ENCODE measurements at regions not wholly inside any gene's neighbourhood (a gene's known extent, or its start where the extent isn't known, plus 50 kb on each side); places are given as distances from the start of the nearest gene placed in this dataset.

DNA sequence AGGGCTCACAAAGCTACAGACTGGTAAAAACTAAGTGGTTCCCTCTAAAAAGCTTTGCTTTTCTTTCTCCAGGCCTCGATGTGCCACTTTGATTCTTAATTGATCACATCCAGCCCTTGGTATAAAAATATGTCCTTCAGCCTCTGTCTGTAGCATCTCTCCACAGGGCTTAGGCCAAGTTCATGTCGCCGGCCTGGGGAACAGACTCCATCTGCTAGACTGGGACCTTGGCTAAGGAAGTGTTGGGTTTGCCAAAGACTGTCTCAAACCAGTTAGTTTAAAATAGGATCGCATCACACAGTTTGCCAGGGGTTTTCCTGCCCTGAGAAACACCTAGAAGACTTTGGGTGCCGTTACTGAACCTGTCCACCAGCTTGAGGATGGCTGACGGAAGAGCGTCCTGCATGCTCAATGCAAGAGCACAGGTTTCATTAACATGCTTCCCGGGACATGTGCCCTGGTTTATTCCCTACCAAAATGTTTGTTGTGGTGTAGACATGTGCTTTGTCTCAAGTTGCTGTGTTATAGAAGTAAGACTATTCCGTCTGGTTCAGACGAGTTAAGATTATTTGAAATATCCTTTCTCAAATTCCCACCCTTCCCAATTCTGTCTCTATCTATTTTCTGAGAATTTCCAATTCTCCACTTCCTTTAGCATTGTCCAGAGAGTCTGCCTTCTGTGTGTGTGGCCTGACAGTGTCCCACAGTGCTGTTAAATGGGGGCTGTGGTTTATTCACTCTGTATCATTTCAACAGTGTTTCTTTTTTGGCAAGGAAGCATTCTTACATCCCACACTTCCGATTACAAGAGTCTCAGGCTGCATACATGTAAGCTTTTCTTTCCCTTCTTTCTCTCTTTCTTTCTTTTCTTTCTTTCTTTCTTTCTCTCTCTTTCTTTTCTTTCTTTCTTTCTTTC, 334.7 kb downstream of the INHBA start:
- no peak overlapping the region for H3K4me3 ChIP-seq (ENCODE audit: control extremely low read depth in 1 of 5, extremely low read depth in 1 of 5, insufficient read depth in 1 of 5, low read depth in 2 of 5, low read length in 4 of 5)
- peaks cover 0 to 2% (median 0%) of the 10 kb centered on the region in 3 donors for H3K9me3 ChIP-seq (ENCODE audit: control extremely low read depth in 1 of 3, control insufficient read depth in 2 of 3, insufficient read depth in 1 of 3, low read length in 2 of 3)
- TF ChIP-seq, protein P1, sequence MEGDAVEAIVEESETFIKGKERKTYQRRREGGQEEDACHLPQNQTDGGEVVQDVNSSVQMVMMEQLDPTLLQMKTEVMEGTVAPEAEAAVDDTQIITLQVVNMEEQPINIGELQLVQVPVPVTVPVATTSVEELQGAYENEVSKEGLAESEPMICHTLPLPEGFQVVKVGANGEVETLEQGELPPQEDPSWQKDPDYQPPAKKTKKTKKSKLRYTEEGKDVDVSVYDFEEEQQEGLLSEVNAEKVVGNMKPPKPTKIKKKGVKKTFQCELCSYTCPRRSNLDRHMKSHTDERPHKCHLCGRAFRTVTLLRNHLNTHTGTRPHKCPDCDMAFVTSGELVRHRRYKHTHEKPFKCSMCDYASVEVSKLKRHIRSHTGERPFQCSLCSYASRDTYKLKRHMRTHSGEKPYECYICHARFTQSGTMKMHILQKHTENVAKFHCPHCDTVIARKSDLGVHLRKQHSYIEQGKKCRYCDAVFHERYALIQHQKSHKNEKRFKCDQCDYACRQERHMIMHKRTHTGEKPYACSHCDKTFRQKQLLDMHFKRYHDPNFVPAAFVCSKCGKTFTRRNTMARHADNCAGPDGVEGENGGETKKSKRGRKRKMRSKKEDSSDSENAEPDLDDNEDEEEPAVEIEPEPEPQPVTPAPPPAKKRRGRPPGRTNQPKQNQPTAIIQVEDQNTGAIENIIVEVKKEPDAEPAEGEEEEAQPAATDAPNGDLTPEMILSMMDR (IDR thresholded peaks at IDR 0.05): no peak
- no peak for TF ChIP-seq EZH2 (IDR thresholded peaks at IDR 0.05; ENCODE audit: borderline replicate concordance, insufficient read depth, low read depth, low read length, poor library complexity, severe bottlenecking)
- no peaks in the 10 kb centered on the region for H3K27me3 ChIP-seq (replicated peaks in 1 of 4; ENCODE audit: control extremely low read depth in 1 of 4, control insufficient read depth in 3 of 4, insufficient read depth in 4 of 4, low read length in 3 of 4)
- CTCF ChIA-PET: no interaction called here
- no peak overlapping the region for H3K9ac ChIP-seq (ENCODE audit: low read length)
- no peaks in the 10 kb centered on the region for H3K36me3 ChIP-seq (replicated peaks in 1 of 2; ENCODE audit: control extremely low read depth in 1 of 2, control insufficient read depth in 1 of 2, extremely low read depth in 1 of 2, insufficient read depth in 2 of 2, low read length in 1 of 2)
- Mint-ChIP-seq H3K4me3 (no peak overlapping the region), H3K27ac (no peak overlapping the region), H3K9me3 (ENCODE audit: insufficient read depth) (peaks cover 3% of the 10 kb centered on the region), H3K4me1 (no peaks in the 10 kb centered on the region), H3K27me3 (no peaks in the 10 kb centered on the region)
- ATAC-seq (ENCODE audit: low read depth) (no peak), DNase-seq (no peak)
- H3K79me2 ChIP-seq (ENCODE audit: control insufficient read depth, insufficient read depth, low read length): no peaks in the 10 kb centered on the region
- intact Hi-C loops (cut with micrococcal nuclease): no loop called here
- H3K27ac ChIP-seq (ENCODE audit: low read length in 2 of 2): no peak overlapping the region
- no peaks in the 10 kb centered on the region for H4K20me1 ChIP-seq (ENCODE audit: control insufficient read depth, insufficient read depth, low read length, poor library complexity, severe bottlenecking)
- H3K4me2 ChIP-seq (replicated peaks; ENCODE audit: low read depth, low read length, poor library complexity, severe bottlenecking): no peak overlapping the region
- 92% methylated on average over 7 of the region's 11 CpGs for WGBS (ENCODE audit: insufficient coverage)
- no peak overlapping the region for H2AFZ ChIP-seq (ENCODE audit: insufficient read depth, low read depth, low read length, poor library complexity, severe bottlenecking)
- H3K4me1 ChIP-seq (ENCODE audit: control insufficient read depth in 2 of 2, insufficient read depth in 2 of 2, low read length in 2 of 2): no peaks in the 10 kb centered on the region
- POLR2A ChIA-PET: interaction anchor here (0.7 kb wide), 1 partner anchor 379 kb away, joined by 3 read pairs; no protein-coding TSS in a partner anchor

DNA sequence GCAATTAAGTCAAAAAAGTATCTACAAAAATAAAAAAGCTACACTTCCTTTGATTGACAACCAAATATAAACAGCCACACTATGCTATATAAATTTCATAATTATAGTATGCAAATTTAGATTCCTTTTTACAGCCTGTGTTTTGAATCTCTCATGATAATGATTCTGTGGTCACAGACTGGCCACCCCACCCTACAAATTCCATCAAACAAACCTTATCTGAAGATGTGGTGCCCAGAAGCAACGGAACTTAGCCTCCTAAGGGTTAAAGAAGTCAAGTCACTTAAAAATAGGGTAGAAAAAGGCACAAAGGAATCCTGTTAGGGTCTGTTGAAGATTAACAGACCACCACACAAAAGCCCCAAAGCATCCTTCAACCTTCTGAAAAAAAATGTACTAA, 351.8 kb downstream of the INHBA start:
- no peaks in the 10 kb centered on the region for H3K4me1 Mint-ChIP-seq
- Histone ChIP-seq H2AFZ (ENCODE audit: insufficient read depth, low read depth, low read length, poor library complexity, severe bottlenecking) (no peak overlapping the region), H3K4me3 (ENCODE audit: control extremely low read depth in 1 of 5, extremely low read depth in 1 of 5, insufficient read depth in 1 of 5, low read depth in 2 of 5, low read length in 4 of 5) (no peak overlapping the region), H3K4me1 (ENCODE audit: control insufficient read depth in 2 of 2, insufficient read depth in 2 of 2, low read length in 2 of 2) (no peaks in the 10 kb centered on the region), H3K27ac (ENCODE audit: low read length in 2 of 2) (no peak overlapping the region), H3K4me2 (replicated peaks; ENCODE audit: low read depth, low read length, poor library complexity, severe bottlenecking) (no peak overlapping the region), H3K9me3 (ENCODE audit: control extremely low read depth in 1 of 3, control insufficient read depth in 2 of 3, insufficient read depth in 1 of 3, low read length in 2 of 3) (no peaks in the 10 kb centered on the region), H3K36me3 (replicated peaks in 1 of 2; ENCODE audit: control extremely low read depth in 1 of 2, control insufficient read depth in 1 of 2, extremely low read depth in 1 of 2, insufficient read depth in 2 of 2, low read length in 1 of 2) (no peaks in the 10 kb centered on the region), H3K9ac (ENCODE audit: low read length) (no peak overlapping the region), H3K27me3 (replicated peaks in 1 of 4; ENCODE audit: control extremely low read depth in 1 of 4, control insufficient read depth in 3 of 4, insufficient read depth in 4 of 4, low read length in 3 of 4) (no peaks in the 10 kb centered on the region), H4K20me1 (ENCODE audit: control insufficient read depth, insufficient read depth, low read length, poor library complexity, severe bottlenecking) (no peaks in the 10 kb centered on the region), H3K79me2 (ENCODE audit: control insufficient read depth, insufficient read depth, low read length) (no peaks in the 10 kb centered on the region)
- ATAC-seq (ENCODE audit: low read depth) (no peak), DNase-seq (no peak)
- no peak overlapping the region for H3K27ac Mint-ChIP-seq
- no peak overlapping the region for H3K4me3 Mint-ChIP-seq
- CTCF ChIA-PET: no interaction called here
- WGBS (ENCODE audit: insufficient coverage): no CpG with 5 or more reads among the region's 1 CpG
- intact Hi-C loops (cut with micrococcal nuclease): no loop called here
- no peaks in the 10 kb centered on the region for H3K9me3 Mint-ChIP-seq (ENCODE audit: insufficient read depth)
- no peaks in the 10 kb centered on the region for H3K27me3 Mint-ChIP-seq
- POLR2A ChIA-PET: no interaction called here
- TF ChIP-seq, protein P1 (IDR thresholded peaks at IDR 0.05): no peak
- no peak for TF ChIP-seq EZH2 (IDR thresholded peaks at IDR 0.05; ENCODE audit: borderline replicate concordance, insufficient read depth, low read depth, low read length, poor library complexity, severe bottlenecking)
